ENCODE measurements at regions not wholly inside any gene's neighbourhood (a gene's known extent, or its start where the extent isn't known, plus 50 kb on each side); places are given as distances from the start of the nearest gene placed in this dataset.

- no peak for TF ChIP-seq EZH2 (IDR thresholded peaks at IDR 0.05; ENCODE audit: low read depth, unreplicated experiment)
- no peak for TF ChIP-seq EZH2phosphoT487 (IDR thresholded peaks at IDR 0.05; ENCODE audit: unreplicated experiment)
- no peak for TF ChIP-seq ZNF462 (CRISPR knock-in tag; IDR thresholded peaks at IDR 0.05)
- TF ChIP-seq CREB1 (CRISPR knock-in tag; IDR thresholded peaks at IDR 0.05; ENCODE audit: low read depth): no peak
- no peak for TF ChIP-seq ZNF331 (CRISPR knock-in tag; IDR thresholded peaks at IDR 0.05; ENCODE audit: low read depth)
- TF ChIP-seq ZNF114 (CRISPR knock-in tag; IDR thresholded peaks at IDR 0.05): no peak
- no peak for TF ChIP-seq STAT1 (IDR thresholded peaks at IDR 0.05; ENCODE audit: unreplicated experiment)
These were observed 121.7 kb upstream of the EDNRB start (continued) for GRCh38 chr13:78040205-78040830.

GRCh38 chr13:78036841-78037240, 118.2 kb upstream of the EDNRB start:
- Mint-ChIP-seq H3K4me3 (no peak overlapping the region), H3K9me3 (no peaks in the 10 kb centered on the region), H3K4me1 (no peaks in the 10 kb centered on the region), H3K27me3 (ENCODE audit: insufficient read depth, low read depth, poor library complexity) (no peaks in the 10 kb centered on the region), H3K27ac (no peak overlapping the region), H3K36me3 (ENCODE audit: low read depth) (no peaks in the 10 kb centered on the region)
- no peaks in the 10 kb centered on the region for H3K79me2 ChIP-seq (replicated peaks; ENCODE audit: insufficient read depth)
- H3K4me1 ChIP-seq (ENCODE audit: insufficient read depth): no peaks in the 10 kb centered on the region
- ATAC-seq (no peak), DNase-seq (ENCODE audit: low spot score) (no peak)
- no peaks in the 10 kb centered on the region for H3F3A ChIP-seq (replicated peaks; ENCODE audit: low read depth)
- H3K27me3 ChIP-seq (ENCODE audit: insufficient read depth): no peaks in the 10 kb centered on the region
- H3K27ac ChIP-seq (ENCODE audit: low read depth): no peak overlapping the region
- no peaks in the 10 kb centered on the region for H4K20me1 ChIP-seq (replicated peaks; ENCODE audit: insufficient read depth)
- H3K4me2 ChIP-seq: no peak overlapping the region
- no peak for TF ChIP-seq ETS1 (IDR thresholded peaks at IDR 0.05)
- TF ChIP-seq STAT1 (IDR thresholded peaks at IDR 0.05; ENCODE audit: unreplicated experiment): no peak
- H3K36me3 ChIP-seq (ENCODE audit: insufficient read depth): no peaks in the 10 kb centered on the region
- no peaks in the 10 kb centered on the region for H3K9me2 ChIP-seq (ENCODE audit: insufficient read depth)
- no peak overlapping the region for H3K4me3 ChIP-seq
- no peak overlapping the region for H2AFZ ChIP-seq

Data from GM23338 (cell line).